ENCODE measurements at regions not wholly inside any gene's neighbourhood (a gene's known extent, or its start where the extent isn't known, plus 50 kb on each side); places are given as distances from the start of the nearest gene placed in this dataset.

DNA sequence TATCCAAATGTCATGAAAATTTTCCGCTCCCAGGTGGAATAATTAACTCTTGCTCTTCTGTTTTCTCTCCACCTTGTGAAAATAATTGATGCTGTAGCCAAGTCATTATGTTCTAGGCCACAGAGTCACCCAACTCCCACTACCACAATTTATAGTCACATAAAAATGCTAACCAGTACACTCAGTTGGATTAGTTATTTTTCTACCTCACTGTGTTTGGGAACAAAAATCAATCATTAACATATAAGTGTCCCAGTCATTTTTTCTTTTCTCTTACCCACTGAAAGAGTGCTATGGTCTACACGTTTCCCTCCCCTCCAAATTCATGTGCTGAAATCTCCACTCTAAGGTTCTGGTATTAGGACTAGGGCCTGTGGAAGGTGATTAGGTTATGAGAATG lies 255.6 kb upstream of the LMCD1 start:
- no peaks in the 10 kb centered on the region for H4K20me1 ChIP-seq (ENCODE audit: control insufficient read depth, insufficient read depth, low read depth, low read length)
- H3K27me3 ChIP-seq (ENCODE audit: control insufficient read depth, low read length): no peaks in the 10 kb centered on the region
- H3K9me3 ChIP-seq (ENCODE audit: control insufficient read depth, insufficient read depth, low read length): no peaks in the 10 kb centered on the region
- TF ChIP-seq EZH2phosphoT487 (IDR thresholded peaks at IDR 0.05; ENCODE audit: borderline replicate concordance, low read length): no peak
- TF ChIP-seq, protein P1, sequence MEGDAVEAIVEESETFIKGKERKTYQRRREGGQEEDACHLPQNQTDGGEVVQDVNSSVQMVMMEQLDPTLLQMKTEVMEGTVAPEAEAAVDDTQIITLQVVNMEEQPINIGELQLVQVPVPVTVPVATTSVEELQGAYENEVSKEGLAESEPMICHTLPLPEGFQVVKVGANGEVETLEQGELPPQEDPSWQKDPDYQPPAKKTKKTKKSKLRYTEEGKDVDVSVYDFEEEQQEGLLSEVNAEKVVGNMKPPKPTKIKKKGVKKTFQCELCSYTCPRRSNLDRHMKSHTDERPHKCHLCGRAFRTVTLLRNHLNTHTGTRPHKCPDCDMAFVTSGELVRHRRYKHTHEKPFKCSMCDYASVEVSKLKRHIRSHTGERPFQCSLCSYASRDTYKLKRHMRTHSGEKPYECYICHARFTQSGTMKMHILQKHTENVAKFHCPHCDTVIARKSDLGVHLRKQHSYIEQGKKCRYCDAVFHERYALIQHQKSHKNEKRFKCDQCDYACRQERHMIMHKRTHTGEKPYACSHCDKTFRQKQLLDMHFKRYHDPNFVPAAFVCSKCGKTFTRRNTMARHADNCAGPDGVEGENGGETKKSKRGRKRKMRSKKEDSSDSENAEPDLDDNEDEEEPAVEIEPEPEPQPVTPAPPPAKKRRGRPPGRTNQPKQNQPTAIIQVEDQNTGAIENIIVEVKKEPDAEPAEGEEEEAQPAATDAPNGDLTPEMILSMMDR (IDR thresholded peaks at IDR 0.05; ENCODE audit: low read depth, low read length, poor library complexity, severe bottlenecking): no peak
- no peaks in the 10 kb centered on the region for H3K9me2 ChIP-seq (replicated peaks; ENCODE audit: control insufficient read depth, low read length)
- no peaks in the 10 kb centered on the region for H3K79me2 ChIP-seq (ENCODE audit: control insufficient read depth, low read length)
- H3K4me2 ChIP-seq (ENCODE audit: low read length): no peak overlapping the region
- H3K27ac ChIP-seq (ENCODE audit: low read depth, low read length): no peak overlapping the region
- H3K4me1 ChIP-seq (ENCODE audit: control insufficient read depth, low read length): no peaks in the 10 kb centered on the region
- no peak overlapping the region for H3K4me3 ChIP-seq (ENCODE audit: low read length)
- H3K36me3 ChIP-seq (ENCODE audit: control insufficient read depth, low read length): no peaks in the 10 kb centered on the region
- H3F3A ChIP-seq (ENCODE audit: control insufficient read depth, insufficient read depth): no peaks in the 10 kb centered on the region

DNA sequence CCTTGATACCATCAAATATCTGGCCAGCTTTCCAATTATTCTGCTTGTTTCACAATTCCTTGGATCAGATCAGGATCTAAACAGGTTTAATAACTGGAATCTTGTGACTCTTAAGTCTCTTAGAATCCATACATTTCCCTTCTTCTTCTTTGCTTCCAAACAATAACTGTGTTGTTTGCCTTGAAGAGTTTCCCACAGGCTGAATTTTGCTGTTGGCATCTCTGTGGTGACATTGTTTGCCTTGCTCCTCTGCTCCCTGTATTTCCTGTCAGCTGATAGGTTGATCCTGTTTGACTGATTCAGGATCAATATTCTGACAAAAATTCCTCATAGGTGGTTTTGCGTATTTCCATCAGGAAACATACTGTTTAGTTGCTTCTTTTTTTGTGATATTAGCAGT lies 248.4 kb upstream of the LMCD1 start:
- Histone ChIP-seq H3K9me3 (ENCODE audit: control insufficient read depth, insufficient read depth, low read length) (no peaks in the 10 kb centered on the region), H3K79me2 (ENCODE audit: control insufficient read depth, low read length) (no peaks in the 10 kb centered on the region)

DNA sequence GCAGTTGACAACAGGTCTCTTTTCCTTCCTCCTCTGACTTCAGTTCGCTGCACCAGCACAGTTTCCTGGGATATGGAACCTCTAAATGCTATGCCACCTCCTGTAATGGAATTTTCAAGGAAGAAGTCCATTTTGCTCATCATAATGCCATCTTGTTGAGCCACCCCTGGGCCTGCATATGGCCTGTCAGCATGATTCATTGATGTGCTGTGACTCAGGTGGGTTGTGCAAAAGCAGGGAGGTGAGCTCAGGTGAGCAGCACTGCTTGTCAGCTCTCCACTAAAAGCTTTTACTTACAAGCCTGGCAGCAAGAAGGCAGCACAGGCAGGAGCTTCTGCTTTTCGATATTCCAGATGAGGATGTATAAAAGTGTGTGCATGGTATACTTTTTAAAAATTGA lies 247.1 kb upstream of the LMCD1 start:
- H3K27me3 ChIP-seq (ENCODE audit: control insufficient read depth, low read length): no peaks in the 10 kb centered on the region
- H3K36me3 ChIP-seq (ENCODE audit: control insufficient read depth, low read length): no peaks in the 10 kb centered on the region
- no peaks in the 10 kb centered on the region for H3K9me3 ChIP-seq (ENCODE audit: control insufficient read depth, insufficient read depth, low read length)
- H3F3A ChIP-seq (ENCODE audit: control insufficient read depth, insufficient read depth): no peaks in the 10 kb centered on the region
- no peak overlapping the region for H3K27ac ChIP-seq (ENCODE audit: low read depth, low read length)
- no peaks in the 10 kb centered on the region for H4K20me1 ChIP-seq (ENCODE audit: control insufficient read depth, insufficient read depth, low read depth, low read length)
- TF ChIP-seq EZH2phosphoT487 (IDR thresholded peaks at IDR 0.05; ENCODE audit: borderline replicate concordance, low read length): no peak
- TF ChIP-seq, protein P1 (IDR thresholded peaks at IDR 0.05; ENCODE audit: low read depth, low read length, poor library complexity, severe bottlenecking): no peak
- no peak overlapping the region for H3K4me3 ChIP-seq (ENCODE audit: low read length)
- H3K4me2 ChIP-seq (ENCODE audit: low read length): no peak overlapping the region
- H3K4me1 ChIP-seq (ENCODE audit: control insufficient read depth, low read length): no peaks in the 10 kb centered on the region
- H3K9me2 ChIP-seq (replicated peaks; ENCODE audit: control insufficient read depth, low read length): no peaks in the 10 kb centered on the region
- H3K79me2 ChIP-seq (ENCODE audit: control insufficient read depth, low read length): no peaks in the 10 kb centered on the region

More for the DNA sequence above, 248.4 kb upstream of the LMCD1 start:
- Histone ChIP-seq H3K36me3 (ENCODE audit: control insufficient read depth, low read length) (no peaks in the 10 kb centered on the region), H3K4me3 (ENCODE audit: low read length) (no peak overlapping the region), H3K4me1 (ENCODE audit: control insufficient read depth, low read length) (no peaks in the 10 kb centered on the region), H3K27me3 (ENCODE audit: control insufficient read depth, low read length) (no peaks in the 10 kb centered on the region), H3K27ac (ENCODE audit: low read depth, low read length) (no peak overlapping the region), H4K20me1 (ENCODE audit: control insufficient read depth, insufficient read depth, low read depth, low read length) (no peaks in the 10 kb centered on the region), H3F3A (ENCODE audit: control insufficient read depth, insufficient read depth) (no peaks in the 10 kb centered on the region), H3K9me2 (replicated peaks; ENCODE audit: control insufficient read depth, low read length) (no peaks in the 10 kb centered on the region), H3K4me2 (ENCODE audit: low read length) (no peak overlapping the region)
- TF ChIP-seq, protein P1 (IDR thresholded peaks at IDR 0.05; ENCODE audit: low read depth, low read length, poor library complexity, severe bottlenecking): no peak
- TF ChIP-seq EZH2phosphoT487 (IDR thresholded peaks at IDR 0.05; ENCODE audit: borderline replicate concordance, low read length): no peak

DNA sequence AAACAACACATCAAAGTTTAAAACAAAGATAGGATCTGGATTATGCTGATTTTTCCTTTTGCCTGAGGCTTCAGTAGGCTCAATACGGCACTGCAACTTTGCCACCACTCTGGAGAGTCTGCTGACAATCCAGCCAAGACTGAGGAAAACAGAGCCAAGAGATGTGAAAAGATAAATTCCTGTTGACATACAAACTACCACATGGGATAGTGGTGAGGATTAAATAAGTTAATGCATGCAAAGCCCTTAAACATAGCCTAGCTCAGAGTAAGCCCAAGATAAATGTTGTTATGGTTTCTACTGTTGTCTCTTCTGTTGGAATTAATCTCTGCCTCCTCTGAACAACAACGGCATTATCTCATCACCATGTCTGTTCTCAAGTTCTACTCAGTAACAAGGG lies 245.9 kb upstream of the LMCD1 start:
- Histone ChIP-seq H4K20me1 (ENCODE audit: control insufficient read depth, insufficient read depth, low read depth, low read length) (no peaks in the 10 kb centered on the region), H3K27me3 (ENCODE audit: control insufficient read depth, low read length) (no peaks in the 10 kb centered on the region), H3K4me3 (ENCODE audit: low read length) (no peak overlapping the region), H3K9me3 (ENCODE audit: control insufficient read depth, insufficient read depth, low read length) (no peaks in the 10 kb centered on the region), H3K79me2 (ENCODE audit: control insufficient read depth, low read length) (no peaks in the 10 kb centered on the region), H3K27ac (ENCODE audit: low read depth, low read length) (no peak overlapping the region), H3K9me2 (replicated peaks; ENCODE audit: control insufficient read depth, low read length) (no peaks in the 10 kb centered on the region), H3K4me1 (ENCODE audit: control insufficient read depth, low read length) (no peaks in the 10 kb centered on the region), H3K4me2 (ENCODE audit: low read length) (no peak overlapping the region), H3K36me3 (ENCODE audit: control insufficient read depth, low read length) (no peaks in the 10 kb centered on the region), H3F3A (ENCODE audit: control insufficient read depth, insufficient read depth) (no peaks in the 10 kb centered on the region)
- TF ChIP-seq EZH2phosphoT487 (IDR thresholded peaks at IDR 0.05; ENCODE audit: borderline replicate concordance, low read length): no peak
- TF ChIP-seq, protein P1 (IDR thresholded peaks at IDR 0.05; ENCODE audit: low read depth, low read length, poor library complexity, severe bottlenecking): no peak

All from DOHH2 (cell line).